ENCODE measurements at regions not wholly inside any gene's neighbourhood (a gene's known extent, or its start where the extent isn't known, plus 50 kb on each side); places are given as distances from the start of the nearest gene placed in this dataset.

- no peak overlapping the region for H2BK5ac ChIP-seq (ENCODE audit: insufficient read length, low read length)
- peaks cover 49 to 63% of the 10 kb centered on the region in 2 experiments for H3K4me1 Mint-ChIP-seq
Observed at GRCh38 chr6:15913573-15913972, 215.3 kb upstream of the MYLIP start.

More at GRCh38 chr6:15913573-15913972, 215.3 kb upstream of the MYLIP start:
- Histone ChIP-seq H3K14ac (ENCODE audit: insufficient read depth, low read length) (no peak overlapping the region), H3K9me3 (ENCODE audit: control insufficient read depth, low read depth, low read length) (no peaks in the 10 kb centered on the region), H3K79me1 (ENCODE audit: insufficient read depth, low read depth, low read length, poor library complexity, severe bottlenecking) (no peaks in the 10 kb centered on the region), H3K18ac (ENCODE audit: insufficient read length, low read depth, low read length) (no peak overlapping the region), H2BK120ac (ENCODE audit: low read depth, low read length, poor library complexity, severe bottlenecking) (no peak overlapping the region), H2AFZ (ENCODE audit: low read length) (no peak overlapping the region), H3K27me3 (ENCODE audit: insufficient read depth, low read length) (no peaks in the 10 kb centered on the region), H3K4me1 (ENCODE audit: insufficient read depth, low read length) (peaks cover 19% of the 10 kb centered on the region; the same call in 1 of the 2 replicates), H2BK15ac (ENCODE audit: low read depth, low read length) (no peak overlapping the region), H3T11ph (ENCODE audit: low read length) (no peak overlapping the region), H3K79me2 (ENCODE audit: insufficient read depth, low read length) (no peaks in the 10 kb centered on the region), H3K27ac (ENCODE audit: insufficient read length, low read depth, low read length) (no peak overlapping the region), H3K56ac (ENCODE audit: insufficient read length, low read depth, low read length) (no peak overlapping the region), H4K8ac (replicated peaks; ENCODE audit: insufficient read length, low read depth, low read length) (no peak overlapping the region), H3K23me2 (ENCODE audit: insufficient read length, low read depth, low read length, poor library complexity, severe bottlenecking) (no peaks in the 10 kb centered on the region), H4K5ac (ENCODE audit: insufficient read length, low read depth, low read length) (no peak overlapping the region), H2AK5ac (ENCODE audit: insufficient read length, low read length) (no peak overlapping the region), H2BK12ac (ENCODE audit: insufficient read length, low read depth, low read length) (no peak overlapping the region), H3K23ac (ENCODE audit: insufficient read length, low read depth, low read length) (no peak overlapping the region), H4K20me1 (ENCODE audit: control insufficient read depth, insufficient read depth, insufficient read length) (no peaks in the 10 kb centered on the region), H4K91ac (ENCODE audit: insufficient read length, low read depth, low read length) (no peak overlapping the region), H3K9ac (ENCODE audit: extremely low read depth, insufficient read length, low read length) (no peak overlapping the region), H2BK20ac (ENCODE audit: low read depth, low read length, poor library complexity, severe bottlenecking) (no peak overlapping the region), H3K4me2 (ENCODE audit: insufficient read depth, insufficient read length, low read length) (no peak overlapping the region), H3K4ac (ENCODE audit: low read depth, low read length) (no peak overlapping the region)
- peaks cover 0 to 2% of the 10 kb centered on the region in 2 experiments; a peak in 4 of 5 replicates for H3K9me3 Mint-ChIP-seq
- no peak for DNase-seq
- WGBS (ENCODE audit: extremely low coverage, insufficient read length, low lambda C conversion rate): no CpG with 5 or more reads among the region's 2 CpGs
- H3K4me3 Mint-ChIP-seq: peak overlapping the region in 1 of 2 experiments; percentile 2; a peak in 1 of 5 replicates
- H3K27me3 Mint-ChIP-seq (ENCODE audit: low read depth): no peaks in the 10 kb centered on the region
- TF ChIP-seq CTCF (conservative IDR thresholded peaks at IDR 0.05): no peak
- no peaks in the 10 kb centered on the region for H3K36me3 Mint-ChIP-seq (ENCODE audit: insufficient read depth in 1 of 3, low read depth in 3 of 3)
- peak overlapping the region; percentile 83 to 88 (median 86); a peak in 6 of 7 replicates for H3K27ac Mint-ChIP-seq
